Progenitor cell of endocrine pancreas (in vitro differentiated cells): ENCODE measurements at regions not wholly inside any gene's neighbourhood (a gene's known extent, or its start where the extent isn't known, plus 50 kb on each side); places are given as distances from the start of the nearest gene placed in this dataset.
"Not testable (repeated sequence)": the region's sequence is repeated elsewhere in the genome, so short reads cannot be mapped to it uniquely, and the experiment has no call there.

Experiments
- DNase-seq: peaks from one replicate; pipeline ENCODE4 v3.0.0; 2021; ENCODE audit warnings: low spot score; ENCODE audit not compliant: unreplicated experiment
- H3K27ac Mint-ChIP-seq: 2 replicates; pipeline ENCODE4 v1.8.0; 2021; ENCODE audit warnings: mild to moderate bottlenecking, moderate library complexity, mixed read lengths
- H3K27me3 Mint-ChIP-seq: 2 replicates; pipeline ENCODE4 v1.8.0; 2021; ENCODE audit warnings: mixed read lengths
- H3K36me3 Mint-ChIP-seq: 2 replicates; pipeline ENCODE4 v1.8.0; 2022; ENCODE audit warnings: mixed read lengths; ENCODE audit not compliant: insufficient read depth
- H3K4me1 Mint-ChIP-seq: 2 replicates; pipeline ENCODE4 v1.8.0; 2021; ENCODE audit warnings: low read depth, mixed read lengths
- H3K4me3 Mint-ChIP-seq: 2 replicates; pipeline ENCODE4 v1.8.0; 2021; ENCODE audit warnings: low read depth, mild to moderate bottlenecking, moderate library complexity, mixed read lengths
- H3K9me3 Mint-ChIP-seq: 2 replicates; pipeline ENCODE4 v1.8.0; 2021; ENCODE audit warnings: low read depth, mixed read lengths
- CTCF ChIP-seq: fragments of 200-600 bp; sonication (generic); IDR thresholded peaks from one replicate; pipeline ENCODE4 v1.5.0; 2021; ENCODE audit warnings: antibody characterized with exemption, mild to moderate bottlenecking; ENCODE audit not compliant: unreplicated experiment

- no peak for DNase-seq
- H3K36me3 Mint-ChIP-seq = no peaks in the 10 kb centered on the region
- no peaks in the 10 kb centered on the region for H3K9me3 Mint-ChIP-seq
- H3K4me1 Mint-ChIP-seq = peaks cover 14% of the 10 kb centered on the region
- no peaks in the 10 kb centered on the region for H3K27me3 Mint-ChIP-seq
- no peak overlapping the region for H3K27ac Mint-ChIP-seq
- TF ChIP-seq CTCF = no peak
- H3K4me3 Mint-ChIP-seq = no peak overlapping the region
Measured at GRCh38 chr18:43786893-43787292, 509.6 kb upstream of the SYT4 start.

GRCh38 chr18:43787721-43788120, 510.4 kb upstream of the SYT4 start:
- H3K9me3 Mint-ChIP-seq, DNase-seq, H3K4me3 Mint-ChIP-seq, H3K4me1 Mint-ChIP-seq, H3K36me3 Mint-ChIP-seq, H3K27ac Mint-ChIP-seq, H3K27me3 Mint-ChIP-seq: not testable (repeated sequence)

GRCh38 chr18:43789234-43790000, 512.1 kb upstream of the SYT4 start:
- Mint-ChIP-seq H3K4me3 (no peak overlapping the region), H3K27ac (no peak overlapping the region), H3K4me1 (peaks cover 5% of the 10 kb centered on the region), H3K9me3 (no peaks in the 10 kb centered on the region), H3K27me3 (no peaks in the 10 kb centered on the region), H3K36me3 (no peaks in the 10 kb centered on the region)
- peak; percentile 28 for TF ChIP-seq CTCF
- DNase-seq = no peak

GRCh38 chr18:43793910-43794309, 516.6 kb upstream of the SYT4 start:
- no peaks in the 10 kb centered on the region for H3K36me3 Mint-ChIP-seq
- no peaks in the 10 kb centered on the region for H3K9me3 Mint-ChIP-seq
- peaks cover 1% of the 10 kb centered on the region for H3K4me1 Mint-ChIP-seq
- TF ChIP-seq CTCF = no peak
- no peaks in the 10 kb centered on the region for H3K27me3 Mint-ChIP-seq
- no peak overlapping the region for H3K4me3 Mint-ChIP-seq
- no peak overlapping the region for H3K27ac Mint-ChIP-seq
- DNase-seq = no peak

- Mint-ChIP-seq H3K36me3 (no peaks in the 10 kb centered on the region), H3K4me3 (no peak overlapping the region), H3K4me1 (no peaks in the 10 kb centered on the region), H3K9me3 (no peaks in the 10 kb centered on the region), H3K27ac (no peak overlapping the region), H3K27me3 (no peaks in the 10 kb centered on the region)
- TF ChIP-seq CTCF = no peak
- no peak for DNase-seq
Measured at GRCh38 chr18:43794363-43794762, 517.1 kb upstream of the SYT4 start.

GRCh38 chr18:43797347-43797746, 520.1 kb upstream of the SYT4 start:
- Mint-ChIP-seq H3K4me1 (no peaks in the 10 kb centered on the region), H3K9me3 (peaks cover under 1% of the 10 kb centered on the region), H3K27ac (no peak overlapping the region), H3K36me3 (no peaks in the 10 kb centered on the region), H3K27me3 (no peaks in the 10 kb centered on the region), H3K4me3 (no peak overlapping the region)
- TF ChIP-seq CTCF = no peak
- no peak for DNase-seq
